ENCODE measurements at regions not wholly inside any gene's neighbourhood (a gene's known extent, or its start where the extent isn't known, plus 50 kb on each side); places are given as distances from the start of the nearest gene placed in this dataset.
"Not testable (repeated sequence)": the region's sequence is repeated elsewhere in the genome, so short reads cannot be mapped to it uniquely, and the experiment has no call there.

GRCh38 chr16:17939723-17940122 lies 396.8 kb downstream of the NPIPA8 start:
- DNase-seq (ENCODE audit: low read depth in 1 of 2, low spot score in 1 of 2), result no peak
- in situ Hi-C loops (cut with HindIII; ENCODE audit: low pct_unique_long_range_greater_than_20kb, low sequenced_read_pairs), result no loop called here
- no peak for TF ChIP-seq JUND (IDR thresholded peaks at IDR 0.05; ENCODE audit: low read depth)

- TF ChIP-seq JUND (IDR thresholded peaks at IDR 0.05; ENCODE audit: low read depth), result no peak
- DNase-seq (ENCODE audit: low read depth in 1 of 2, low spot score in 1 of 2), result no peak
Measured at GRCh38 chr16:17939122-17939536, 397.4 kb downstream of the NPIPA8 start.

DNA sequence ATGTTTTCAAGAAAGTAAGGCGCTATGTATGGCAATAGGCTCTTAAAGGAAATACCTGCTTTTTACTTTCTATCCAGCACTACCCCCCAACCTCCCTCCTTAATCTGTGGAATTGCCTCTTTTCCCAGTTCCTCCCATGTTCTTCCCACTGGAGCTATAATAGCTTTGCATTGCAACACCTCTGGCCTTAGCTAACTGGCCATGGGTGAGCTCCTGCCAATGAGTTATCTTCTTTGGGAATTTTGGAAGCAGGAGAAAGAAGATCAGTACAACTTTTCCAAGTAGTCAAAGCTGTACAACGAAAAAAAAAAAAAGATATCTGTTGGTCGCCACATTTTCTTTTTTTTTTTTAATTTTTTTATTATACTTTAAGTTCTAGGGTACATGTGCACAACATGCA lies 398.0 kb downstream of the NPIPA8 start:
- TF ChIP-seq JUND (IDR thresholded peaks at IDR 0.05; ENCODE audit: low read depth), result no peak
- DNase-seq (ENCODE audit: low read depth in 1 of 2, low spot score in 1 of 2), result no peak
- in situ Hi-C loops (cut with HindIII; ENCODE audit: low pct_unique_long_range_greater_than_20kb, low sequenced_read_pairs), result no loop called here

More at GRCh38 chr16:17939122-17939536, 397.4 kb downstream of the NPIPA8 start:
- in situ Hi-C loops (cut with HindIII; ENCODE audit: low pct_unique_long_range_greater_than_20kb, low sequenced_read_pairs), result no loop called here

- DNase-seq (ENCODE audit: low read depth in 1 of 2, low spot score in 1 of 2), result no peak
- in situ Hi-C loops (cut with HindIII; ENCODE audit: low pct_unique_long_range_greater_than_20kb, low sequenced_read_pairs), result no loop called here
- no peak for TF ChIP-seq JUND (IDR thresholded peaks at IDR 0.05; ENCODE audit: low read depth)
Measured at GRCh38 chr16:17936766-17937402, 399.7 kb downstream of the NPIPA8 start.

GRCh38 chr16:17930280-17930679 lies 406.3 kb downstream of the NPIPA8 start:
- in situ Hi-C loops (cut with HindIII; ENCODE audit: low pct_unique_long_range_greater_than_20kb, low sequenced_read_pairs), result no loop called here
- peak in 1 of 2 experiments; percentile 41 for DNase-seq (ENCODE audit: low read depth in 1 of 2, low spot score in 1 of 2)
- no peak for TF ChIP-seq JUND (IDR thresholded peaks at IDR 0.05; ENCODE audit: low read depth)

DNA sequence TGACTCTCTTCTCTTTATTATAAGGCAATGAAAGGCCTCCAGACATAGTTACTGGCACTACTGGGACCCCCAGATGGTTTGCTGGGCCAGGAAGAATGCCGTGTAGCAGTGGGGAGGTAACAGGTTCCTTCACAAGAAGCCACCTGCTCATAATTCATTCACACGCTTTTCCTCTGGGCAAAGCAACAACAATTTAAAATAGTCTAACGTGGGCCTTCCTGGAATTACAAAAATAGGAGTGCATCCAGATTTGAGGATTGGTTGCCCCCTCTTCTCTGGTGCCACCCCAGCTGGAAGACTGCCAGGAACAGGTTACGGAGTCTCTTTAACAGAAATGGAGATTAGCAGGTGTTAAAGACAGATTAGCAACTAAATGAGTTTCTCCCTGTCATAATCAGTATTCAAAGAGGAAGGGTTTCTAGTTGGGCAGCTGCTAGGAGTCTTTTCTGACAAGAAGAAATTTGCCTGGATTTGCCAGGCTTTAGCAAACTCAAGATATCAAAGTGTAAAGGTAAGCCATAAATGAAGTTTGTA lies 409.6 kb downstream of the NPIPA8 start:
- TF ChIP-seq JUND (IDR thresholded peaks at IDR 0.05; ENCODE audit: low read depth), result no peak
- DNase-seq (ENCODE audit: low read depth in 1 of 2, low spot score in 1 of 2), result no peak
- in situ Hi-C loops (cut with HindIII; ENCODE audit: low pct_unique_long_range_greater_than_20kb, low sequenced_read_pairs), result no loop called here

- no peak for TF ChIP-seq JUND (IDR thresholded peaks at IDR 0.05; ENCODE audit: low read depth)
- in situ Hi-C loops (cut with HindIII; ENCODE audit: low pct_unique_long_range_greater_than_20kb, low sequenced_read_pairs), result no loop called here
- DNase-seq (ENCODE audit: low read depth in 1 of 2, low spot score in 1 of 2), result no peak
Measured at GRCh38 chr16:17926461-17926860, 410.1 kb downstream of the NPIPA8 start.

DNA sequence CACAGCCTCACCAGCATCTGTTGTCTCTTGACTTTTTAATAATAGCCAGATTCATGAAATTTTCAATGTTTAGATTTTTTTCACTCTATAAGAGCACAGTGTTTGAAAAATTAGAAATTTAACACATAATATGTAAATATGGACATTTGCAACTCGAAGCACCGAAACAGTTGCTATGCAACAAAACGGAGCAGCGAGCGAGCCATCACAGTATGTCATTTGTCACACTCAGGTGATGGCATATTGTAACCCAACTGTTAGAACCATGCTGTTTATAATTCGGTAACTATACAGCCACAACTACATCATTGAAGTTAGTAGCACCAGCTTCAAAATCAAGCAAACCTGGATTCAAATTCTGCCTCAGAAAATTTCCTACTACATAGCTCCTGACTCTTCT lies 410.8 kb downstream of the NPIPA8 start:
- TF ChIP-seq JUND (IDR thresholded peaks at IDR 0.05; ENCODE audit: low read depth), result no peak
- in situ Hi-C loops (cut with HindIII; ENCODE audit: low pct_unique_long_range_greater_than_20kb, low sequenced_read_pairs), result no loop called here
- DNase-seq (ENCODE audit: low read depth in 1 of 2, low spot score in 1 of 2), result no peak

- TF ChIP-seq JUND (IDR thresholded peaks at IDR 0.05; ENCODE audit: low read depth), result no peak
- in situ Hi-C loops (cut with HindIII; ENCODE audit: low pct_unique_long_range_greater_than_20kb, low sequenced_read_pairs), result no loop called here
- peak; percentile 9 to 59 for DNase-seq (ENCODE audit: low read depth in 1 of 2, low spot score in 1 of 2)
Measured at GRCh38 chr16:17921357-17921978, 415.1 kb downstream of the NPIPA8 start.

DNA sequence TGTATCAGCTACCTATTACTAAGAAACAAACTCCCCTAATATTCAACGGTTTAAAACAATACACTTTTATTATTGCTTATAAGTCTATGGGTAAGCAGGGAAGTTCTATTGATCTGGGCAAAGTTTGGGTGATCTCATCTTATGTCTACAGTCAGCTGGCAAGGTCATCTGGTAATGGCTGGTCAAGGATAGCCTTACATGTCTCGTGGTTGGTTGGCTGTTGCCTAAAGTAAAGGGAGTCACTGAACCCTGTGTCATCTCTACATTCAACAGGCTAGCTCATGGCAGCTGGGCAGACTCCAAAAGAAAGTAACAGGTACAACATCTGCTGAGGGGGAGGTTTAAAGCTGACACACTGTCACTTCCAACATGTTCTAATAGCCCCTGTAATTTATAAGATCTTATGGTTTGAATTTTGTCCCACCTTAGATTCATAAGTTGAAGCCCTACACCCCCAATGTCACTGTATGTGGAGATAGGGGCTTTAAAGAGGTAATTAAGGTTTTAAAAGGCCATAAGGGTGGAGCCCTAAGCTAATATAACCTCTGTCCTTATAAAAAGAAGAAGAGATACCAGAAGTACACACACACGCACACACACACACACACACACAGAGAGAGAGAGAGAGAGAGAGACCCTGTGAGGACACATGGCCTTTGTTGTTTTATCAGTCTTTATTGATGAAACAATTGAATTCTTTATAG lies 419.1 kb downstream of the NPIPA8 start:
- no peak for DNase-seq (ENCODE audit: low read depth in 1 of 2, low spot score in 1 of 2)
- in situ Hi-C loops (cut with HindIII; ENCODE audit: low pct_unique_long_range_greater_than_20kb, low sequenced_read_pairs), result no loop called here
- no peak for TF ChIP-seq JUND (IDR thresholded peaks at IDR 0.05; ENCODE audit: low read depth)

DNA sequence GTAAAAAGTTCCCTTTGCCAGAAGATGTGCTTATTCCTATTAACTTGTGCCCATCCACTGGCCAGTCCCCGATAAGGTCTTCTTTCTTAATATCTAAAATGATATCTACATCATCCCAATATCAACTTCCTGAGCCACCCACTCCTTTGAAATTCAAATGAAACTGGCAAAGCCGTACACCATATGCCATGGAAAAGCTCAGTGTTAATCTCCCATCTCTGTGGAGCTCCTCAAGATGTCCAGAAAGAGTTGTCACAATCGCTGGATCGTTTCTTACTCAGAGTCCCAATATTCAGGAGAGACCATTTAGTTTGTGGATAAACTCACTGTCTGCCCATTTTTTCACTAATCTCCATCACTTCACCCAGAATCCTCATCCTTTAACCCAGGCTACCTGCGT lies 420.7 kb downstream of the NPIPA8 start:
- no peak for TF ChIP-seq JUND (IDR thresholded peaks at IDR 0.05; ENCODE audit: low read depth)
- in situ Hi-C loops (cut with HindIII; ENCODE audit: low pct_unique_long_range_greater_than_20kb, low sequenced_read_pairs), result no loop called here
- no peak for DNase-seq (ENCODE audit: low read depth in 1 of 2, low spot score in 1 of 2)

GRCh38 chr16:17914168-17914567 lies 422.4 kb downstream of the NPIPA8 start:
- no peak for TF ChIP-seq JUND (IDR thresholded peaks at IDR 0.05; ENCODE audit: low read depth)
- in situ Hi-C loops (cut with HindIII; ENCODE audit: low pct_unique_long_range_greater_than_20kb, low sequenced_read_pairs), result no loop called here
- DNase-seq (ENCODE audit: low read depth in 1 of 2, low spot score in 1 of 2), result no peak

DNA sequence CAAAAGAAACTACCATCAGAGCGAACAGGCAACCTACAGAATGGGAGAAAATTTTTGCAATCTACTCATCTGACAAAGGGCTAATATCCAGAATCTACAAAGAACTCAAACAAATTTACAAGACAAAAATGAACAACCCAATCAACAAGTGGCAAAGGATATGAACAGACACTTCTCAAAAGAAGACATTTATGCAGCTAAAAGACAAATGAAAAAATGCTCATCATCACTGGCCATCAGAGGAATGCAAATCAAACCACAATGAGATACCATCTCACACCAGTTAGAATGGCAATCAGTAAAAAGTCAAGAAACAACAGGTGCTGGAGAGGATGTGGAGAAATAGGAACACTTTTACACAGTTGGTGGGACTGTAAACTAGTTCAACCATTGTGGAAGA lies 425.0 kb downstream of the NPIPA8 start:
- in situ Hi-C loops (cut with HindIII; ENCODE audit: low pct_unique_long_range_greater_than_20kb, low sequenced_read_pairs); DNase-seq (ENCODE audit: low read depth in 1 of 2, low spot score in 1 of 2): not testable (repeated sequence)

DNA sequence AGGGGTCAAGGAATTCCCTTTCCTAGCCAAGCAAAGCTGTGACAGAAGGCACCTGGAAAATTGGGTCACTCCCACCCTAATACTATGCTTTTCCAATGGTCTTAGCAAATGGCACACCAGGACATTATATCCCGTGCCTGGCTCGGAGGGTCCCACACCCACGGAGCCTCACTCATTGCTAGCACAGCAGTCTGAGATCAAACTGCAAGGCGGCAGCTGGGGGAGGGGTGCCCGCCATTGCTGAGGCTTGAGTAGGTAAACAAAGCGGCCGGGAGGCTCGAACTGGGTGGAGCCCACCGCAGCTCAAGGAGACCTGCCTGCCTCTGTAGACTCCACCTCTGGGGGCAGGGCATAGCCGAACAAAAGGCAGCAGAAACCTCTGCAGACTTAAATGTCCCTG lies 429.9 kb downstream of the NPIPA8 start:
- in situ Hi-C loops (cut with HindIII; ENCODE audit: low pct_unique_long_range_greater_than_20kb, low sequenced_read_pairs); DNase-seq (ENCODE audit: low read depth in 1 of 2, low spot score in 1 of 2): not testable (repeated sequence)
